ENCODE measurements at regions not wholly inside any gene's neighbourhood (a gene's known extent, or its start where the extent isn't known, plus 50 kb on each side); places are given as distances from the start of the nearest gene placed in this dataset.
A peak's percentile ranks its signal among the peaks of the same experiment; 100 is the strongest.

- DNase-seq (ENCODE audit: low spot score): no peak
Measured at GRCh38 chr12:59928416-59928815, 332.6 kb downstream of the SLC16A7 start.

GRCh38 chr12:59929110-59929509 lies 333.3 kb downstream of the SLC16A7 start:
- DNase-seq (ENCODE audit: low spot score): no peak

- DNase-seq (ENCODE audit: low spot score): no peak
Measured at GRCh38 chr12:59934486-59934885, 338.7 kb downstream of the SLC16A7 start.

- no peak for DNase-seq (ENCODE audit: low spot score)
Measured at GRCh38 chr12:59936534-59936933, 340.7 kb downstream of the SLC16A7 start.

DNA sequence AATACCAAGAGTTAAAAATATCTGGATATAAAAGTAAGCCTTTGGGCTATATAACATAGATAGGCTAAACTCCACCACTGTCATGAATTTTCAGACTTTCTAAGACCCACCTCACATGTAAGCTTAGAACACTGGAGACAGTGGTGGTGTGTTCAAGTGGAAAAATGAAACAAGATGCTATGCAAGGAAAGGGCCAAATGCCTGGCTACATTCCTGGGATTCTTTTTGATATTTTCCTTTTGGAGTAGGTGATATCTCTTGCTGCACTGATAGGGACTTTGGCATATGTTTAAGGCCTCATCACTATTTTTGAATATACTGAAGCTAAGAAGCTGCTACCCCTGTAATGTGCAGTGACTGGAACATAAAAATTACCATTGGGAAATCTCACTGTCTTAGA lies 341.3 kb downstream of the SLC16A7 start:
- no peak for DNase-seq (ENCODE audit: low spot score)

DNA sequence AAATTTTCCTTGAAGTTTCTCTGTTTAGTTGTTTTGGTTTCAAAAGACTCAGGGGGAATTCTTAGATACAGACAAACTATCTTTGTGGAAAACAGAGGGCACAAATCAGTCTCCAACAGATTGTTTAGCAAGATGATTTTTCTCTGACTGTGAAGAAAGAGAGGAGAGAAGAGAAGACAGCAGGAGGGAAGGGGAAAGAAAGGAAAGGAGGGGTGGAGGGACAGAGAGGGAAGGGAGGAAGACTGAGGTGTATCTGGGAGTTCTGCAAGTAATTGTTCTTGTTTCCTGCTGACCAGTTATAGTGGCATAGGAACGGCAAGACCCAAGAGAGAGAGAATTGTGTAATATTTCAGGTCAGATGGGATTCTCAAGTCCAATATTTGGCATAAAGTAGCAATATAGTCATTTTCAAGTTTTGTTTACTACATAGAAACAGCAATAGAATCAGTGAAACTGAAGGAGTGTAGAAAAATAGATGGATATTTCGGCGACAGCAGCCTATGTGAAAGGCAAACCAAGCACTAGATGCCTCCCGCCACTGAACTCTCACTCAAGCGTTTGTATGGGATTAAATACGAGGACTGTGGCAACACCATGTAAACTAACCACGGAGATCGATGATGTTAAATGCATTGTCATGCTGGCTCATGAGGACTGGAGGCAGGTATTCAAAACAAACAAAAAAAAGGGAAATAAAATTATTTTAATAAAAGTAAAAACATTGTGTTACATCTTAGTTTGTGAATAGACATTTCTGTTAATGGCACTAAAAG lies 342.5 kb downstream of the SLC16A7 start:
- no peak for DNase-seq (ENCODE audit: low spot score)

GRCh38 chr12:59940631-59941342 lies 345.0 kb downstream of the SLC16A7 start:
- DNase-seq (ENCODE audit: low spot score): peak; percentile 8

GRCh38 chr12:59941461-59941860 lies 345.6 kb downstream of the SLC16A7 start:
- no peak for DNase-seq (ENCODE audit: low spot score)

- DNase-seq (ENCODE audit: low spot score): no peak
Measured at GRCh38 chr12:59944177-59944576, 348.3 kb downstream of the SLC16A7 start.

- no peak for DNase-seq (ENCODE audit: low spot score)
Measured at GRCh38 chr12:59946635-59947034, 350.8 kb downstream of the SLC16A7 start.

DNA sequence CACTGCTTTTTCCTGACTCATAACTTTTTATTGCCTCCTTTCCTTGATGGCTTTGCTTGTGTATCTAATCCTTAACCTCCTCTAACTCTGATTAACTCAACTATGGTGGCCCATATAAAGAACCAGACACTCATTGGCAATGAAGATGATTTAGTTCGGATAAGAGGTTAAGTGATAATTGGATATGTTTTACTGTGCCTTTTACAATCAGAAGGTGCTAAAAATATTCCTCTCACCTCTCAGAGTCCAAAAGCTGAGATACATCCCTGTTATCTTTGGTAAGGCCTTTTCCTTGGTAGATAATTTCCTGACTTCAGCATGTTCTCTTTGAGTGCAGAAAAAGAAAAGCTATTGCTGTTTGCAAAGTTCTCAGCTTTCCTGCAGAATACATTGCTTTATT lies 367.7 kb downstream of the SLC16A7 start:
- no peak for DNase-seq (ENCODE audit: low spot score)

DNA sequence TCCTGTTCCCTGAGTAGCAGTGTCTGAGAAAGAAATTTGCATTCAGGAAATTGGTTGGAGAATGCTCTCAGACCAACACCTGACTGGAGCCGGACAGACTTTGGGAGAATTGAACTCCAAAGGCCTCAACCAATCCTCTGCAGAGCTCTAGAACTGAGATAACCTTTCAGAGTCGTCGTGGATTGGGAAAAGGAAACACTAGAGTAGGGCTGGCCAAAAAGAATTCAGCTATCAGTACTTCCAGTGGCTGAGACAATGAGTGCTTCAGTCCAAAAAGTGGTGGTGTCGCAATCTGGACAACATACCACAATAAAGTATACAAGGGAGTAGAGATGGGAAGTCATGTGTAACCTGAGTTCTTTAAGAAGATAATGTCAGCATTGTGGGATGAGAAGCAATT lies 377.1 kb downstream of the SLC16A7 start:
- peak; percentile 28 for DNase-seq (ENCODE audit: low spot score)

- DNase-seq (ENCODE audit: low spot score): no peak
Measured at GRCh38 chr12:59973515-59973914, 377.7 kb downstream of the SLC16A7 start.

DNA sequence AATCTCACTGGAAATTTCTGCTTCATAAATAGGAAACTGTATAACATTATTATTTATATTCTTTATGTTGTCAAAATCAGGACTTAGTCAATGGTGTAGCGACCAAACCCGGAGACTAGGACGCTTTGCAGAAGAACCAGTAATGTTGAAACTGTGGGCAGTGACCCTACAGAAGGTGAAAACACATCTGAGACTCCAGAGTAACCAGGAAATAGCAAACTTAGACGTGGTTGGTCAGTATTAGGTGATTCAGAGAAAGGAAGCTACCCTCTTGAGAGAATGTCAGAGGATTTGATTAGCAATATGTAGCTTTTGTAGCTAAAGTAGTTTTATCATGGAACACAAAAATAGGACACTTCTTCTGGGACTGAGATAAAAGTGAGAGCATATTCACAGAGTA lies 381.9 kb downstream of the SLC16A7 start:
- DNase-seq (ENCODE audit: low spot score): no peak

DNA sequence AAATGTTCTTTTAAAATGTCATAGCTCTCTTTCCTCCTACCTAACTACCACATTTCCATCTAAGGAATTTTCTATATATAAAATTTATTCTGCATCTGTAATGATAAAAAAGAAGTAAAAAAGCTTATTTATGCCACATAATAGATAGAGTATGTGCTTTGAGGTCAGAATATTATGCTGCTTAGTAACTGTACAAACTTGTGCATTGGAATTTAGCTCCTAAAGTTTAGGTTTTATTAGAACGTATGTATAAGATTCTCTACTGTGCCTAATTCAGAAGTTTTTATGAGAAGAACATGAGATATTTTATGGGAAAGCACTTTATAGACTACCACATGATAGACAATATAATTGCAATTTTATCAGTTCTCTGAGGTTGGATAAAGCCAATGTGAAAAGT lies 384.6 kb downstream of the SLC16A7 start:
- no peak for DNase-seq (ENCODE audit: low spot score)

- DNase-seq (ENCODE audit: low spot score): no peak
Measured at GRCh38 chr12:59999291-59999690, 403.5 kb downstream of the SLC16A7 start.

GRCh38 chr12:60010486-60010885 lies 414.7 kb downstream of the SLC16A7 start:
- no peak for DNase-seq (ENCODE audit: low spot score)

GRCh38 chr12:60012659-60013058 lies 416.8 kb downstream of the SLC16A7 start:
- no peak for DNase-seq (ENCODE audit: low spot score)

DNA sequence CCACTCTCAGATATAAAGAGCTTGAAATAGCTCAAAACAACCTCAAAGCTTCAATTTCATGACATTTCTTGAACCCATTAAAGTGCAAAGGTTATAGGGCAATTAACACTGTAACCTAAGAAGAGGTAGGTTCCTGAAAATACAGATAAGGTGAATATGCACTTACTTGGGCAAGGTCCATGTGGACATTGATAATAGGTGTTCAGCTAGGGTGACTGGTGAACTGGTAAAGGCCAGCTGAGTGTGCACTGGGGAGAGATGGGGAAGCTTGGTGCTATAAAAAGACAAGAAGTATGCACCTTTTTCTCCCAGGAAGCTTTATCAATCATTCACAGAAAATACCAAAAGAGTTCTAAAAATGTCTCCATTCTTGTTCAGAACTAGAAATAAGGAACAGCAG lies 418.6 kb downstream of the SLC16A7 start:
- DNase-seq (ENCODE audit: low spot score): peak; percentile 33

DNA sequence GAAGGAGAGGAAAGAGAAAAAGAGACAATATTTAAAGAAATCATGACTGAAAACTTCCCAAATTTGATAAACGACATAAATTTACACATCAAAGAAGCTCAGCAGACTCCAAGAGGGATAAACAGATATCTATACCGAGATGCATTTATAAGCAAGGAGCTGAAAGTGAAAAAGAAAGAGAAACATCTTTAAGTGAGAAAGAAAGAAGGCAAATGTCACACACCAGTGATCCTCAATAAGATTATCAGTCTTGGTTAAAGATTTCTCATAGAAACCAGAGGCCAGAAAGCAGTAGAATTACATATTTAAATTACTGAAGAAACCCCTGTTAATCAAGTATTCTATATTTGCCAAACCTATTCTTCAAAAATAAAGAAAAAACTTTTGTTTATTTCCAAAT lies 424.2 kb downstream of the SLC16A7 start:
- DNase-seq (ENCODE audit: low spot score): no peak

- no peak for DNase-seq (ENCODE audit: low spot score)
Measured at GRCh38 chr12:60021235-60021634, 425.4 kb downstream of the SLC16A7 start.

GRCh38 chr12:60027266-60027665 lies 431.4 kb downstream of the SLC16A7 start:
- DNase-seq (ENCODE audit: low spot score): no peak

DNA sequence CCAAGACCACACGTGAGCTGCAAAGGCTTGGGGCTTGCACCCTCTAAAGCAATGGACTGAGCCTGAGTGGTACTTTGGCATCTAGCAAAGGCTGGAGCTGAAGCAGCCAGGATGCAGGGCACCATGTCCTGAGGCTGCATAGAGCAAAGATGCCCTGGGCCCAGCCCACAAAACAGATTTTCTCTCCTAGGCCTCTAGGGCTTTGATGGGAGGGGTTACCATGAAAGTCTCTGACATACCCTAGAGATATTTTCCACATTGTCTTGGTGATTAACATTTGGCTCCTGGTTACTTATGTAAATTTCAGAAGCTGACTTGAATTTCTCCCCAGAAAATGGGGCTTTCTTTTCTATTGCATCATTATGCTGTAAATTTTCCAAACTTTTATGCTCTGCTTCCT lies 438.3 kb downstream of the SLC16A7 start:
- no peak for DNase-seq (ENCODE audit: low spot score)

DNA sequence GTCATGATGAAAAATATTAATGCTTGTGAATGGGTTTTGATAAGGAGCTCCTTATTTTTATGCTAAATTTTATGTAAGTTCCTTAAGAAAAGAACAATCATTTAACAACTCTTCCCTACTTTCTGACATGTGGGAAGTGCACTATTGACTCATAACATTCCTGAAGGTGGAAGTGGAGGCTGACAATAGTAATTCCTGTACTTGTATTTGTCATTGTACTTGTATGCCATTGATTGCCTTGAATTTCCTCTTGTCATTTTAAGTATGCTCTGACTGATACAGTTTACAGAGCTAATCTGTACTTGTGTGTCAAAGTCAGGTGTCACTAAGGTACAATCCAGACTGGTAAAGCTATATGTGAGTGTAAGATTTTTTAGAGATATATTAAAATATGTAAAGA lies 440.0 kb downstream of the SLC16A7 start:
- DNase-seq (ENCODE audit: low spot score): no peak

Data from HuH-7 (cell line).